ENCODE measurements at regions not wholly inside any gene's neighbourhood (a gene's known extent, or its start where the extent isn't known, plus 50 kb on each side); places are given as distances from the start of the nearest gene placed in this dataset.

DNA sequence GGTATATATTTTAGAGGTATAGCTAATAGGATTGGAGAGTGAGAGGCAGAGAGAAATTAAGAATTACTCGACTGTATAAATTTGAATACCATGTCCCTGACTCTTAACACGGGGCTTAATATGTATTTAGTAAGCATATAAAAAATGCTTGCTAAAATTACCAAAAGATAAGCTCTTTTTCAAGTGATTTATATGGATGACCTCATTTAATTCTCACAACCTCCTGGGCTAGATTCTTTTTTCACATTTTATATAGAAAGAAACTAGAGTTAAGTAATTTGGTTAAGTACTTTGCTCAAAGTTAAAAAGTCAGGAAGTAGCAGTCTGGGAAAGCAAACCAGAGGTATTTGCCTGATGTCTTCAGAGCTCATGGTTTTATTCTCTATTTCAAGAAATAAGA lies 963.5 kb upstream of the SOX9 start:
- no peak overlapping the region for H3K27ac ChIP-seq (replicated peaks)
- H3K27me3 ChIP-seq (ENCODE audit: insufficient read depth, poor library complexity, severe bottlenecking): no peaks in the 10 kb centered on the region
- TF ChIP-seq, protein P1, sequence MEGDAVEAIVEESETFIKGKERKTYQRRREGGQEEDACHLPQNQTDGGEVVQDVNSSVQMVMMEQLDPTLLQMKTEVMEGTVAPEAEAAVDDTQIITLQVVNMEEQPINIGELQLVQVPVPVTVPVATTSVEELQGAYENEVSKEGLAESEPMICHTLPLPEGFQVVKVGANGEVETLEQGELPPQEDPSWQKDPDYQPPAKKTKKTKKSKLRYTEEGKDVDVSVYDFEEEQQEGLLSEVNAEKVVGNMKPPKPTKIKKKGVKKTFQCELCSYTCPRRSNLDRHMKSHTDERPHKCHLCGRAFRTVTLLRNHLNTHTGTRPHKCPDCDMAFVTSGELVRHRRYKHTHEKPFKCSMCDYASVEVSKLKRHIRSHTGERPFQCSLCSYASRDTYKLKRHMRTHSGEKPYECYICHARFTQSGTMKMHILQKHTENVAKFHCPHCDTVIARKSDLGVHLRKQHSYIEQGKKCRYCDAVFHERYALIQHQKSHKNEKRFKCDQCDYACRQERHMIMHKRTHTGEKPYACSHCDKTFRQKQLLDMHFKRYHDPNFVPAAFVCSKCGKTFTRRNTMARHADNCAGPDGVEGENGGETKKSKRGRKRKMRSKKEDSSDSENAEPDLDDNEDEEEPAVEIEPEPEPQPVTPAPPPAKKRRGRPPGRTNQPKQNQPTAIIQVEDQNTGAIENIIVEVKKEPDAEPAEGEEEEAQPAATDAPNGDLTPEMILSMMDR (IDR thresholded peaks at IDR 0.05; ENCODE audit: insufficient read depth, low read length): no peak
- no peak for TF ChIP-seq POLR2AphosphoS5 (IDR thresholded peaks at IDR 0.05; ENCODE audit: low read depth)
- TF ChIP-seq REST (IDR thresholded peaks at IDR 0.05; ENCODE audit: insufficient replicate concordance, low read depth): no peak
- TF ChIP-seq GABPA (IDR thresholded peaks at IDR 0.05; ENCODE audit: low read depth): no peak
- TF ChIP-seq SPI1 (IDR thresholded peaks at IDR 0.05; ENCODE audit: borderline replicate concordance, low read depth): no peak
- H3K4me3 ChIP-seq (replicated peaks; ENCODE audit: insufficient read depth, low read length): no peak overlapping the region
- no peak for DNase-seq (ENCODE audit: low read depth in 1 of 2, low spot score in 1 of 2)

DNA sequence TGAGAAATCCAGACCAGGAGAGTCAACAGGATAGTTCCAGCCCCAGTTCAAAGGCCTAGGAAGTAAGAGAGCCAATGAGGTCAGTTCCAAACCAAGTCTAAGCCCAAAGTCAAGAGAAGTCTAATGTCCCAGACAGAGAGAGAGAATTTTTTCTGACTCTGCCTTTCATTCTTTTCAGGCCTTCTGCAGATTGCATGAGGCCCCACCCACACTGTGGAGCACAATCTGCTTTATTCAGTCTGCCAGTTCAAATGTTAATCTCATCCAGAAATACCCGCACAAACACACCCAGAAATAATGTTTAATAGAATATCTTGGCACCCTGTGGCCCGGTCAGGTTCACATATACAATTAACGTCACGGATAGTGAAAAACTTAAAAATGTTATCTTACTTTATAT lies 962.4 kb upstream of the SOX9 start:
- DNase-seq (ENCODE audit: low read depth in 1 of 2, low spot score in 1 of 2): no peak
- TF ChIP-seq GABPA (IDR thresholded peaks at IDR 0.05; ENCODE audit: low read depth) (no peak), SPI1 (IDR thresholded peaks at IDR 0.05; ENCODE audit: borderline replicate concordance, low read depth) (no peak), REST (IDR thresholded peaks at IDR 0.05; ENCODE audit: insufficient replicate concordance, low read depth) (no peak), POLR2AphosphoS5 (IDR thresholded peaks at IDR 0.05; ENCODE audit: low read depth) (no peak)
- TF ChIP-seq, protein P1 (IDR thresholded peaks at IDR 0.05; ENCODE audit: insufficient read depth, low read length): no peak
- no peak overlapping the region for H3K4me3 ChIP-seq (replicated peaks; ENCODE audit: insufficient read depth, low read length)
- no peak overlapping the region for H3K27ac ChIP-seq (replicated peaks)
- H3K27me3 ChIP-seq (ENCODE audit: insufficient read depth, poor library complexity, severe bottlenecking): no peaks in the 10 kb centered on the region

DNA sequence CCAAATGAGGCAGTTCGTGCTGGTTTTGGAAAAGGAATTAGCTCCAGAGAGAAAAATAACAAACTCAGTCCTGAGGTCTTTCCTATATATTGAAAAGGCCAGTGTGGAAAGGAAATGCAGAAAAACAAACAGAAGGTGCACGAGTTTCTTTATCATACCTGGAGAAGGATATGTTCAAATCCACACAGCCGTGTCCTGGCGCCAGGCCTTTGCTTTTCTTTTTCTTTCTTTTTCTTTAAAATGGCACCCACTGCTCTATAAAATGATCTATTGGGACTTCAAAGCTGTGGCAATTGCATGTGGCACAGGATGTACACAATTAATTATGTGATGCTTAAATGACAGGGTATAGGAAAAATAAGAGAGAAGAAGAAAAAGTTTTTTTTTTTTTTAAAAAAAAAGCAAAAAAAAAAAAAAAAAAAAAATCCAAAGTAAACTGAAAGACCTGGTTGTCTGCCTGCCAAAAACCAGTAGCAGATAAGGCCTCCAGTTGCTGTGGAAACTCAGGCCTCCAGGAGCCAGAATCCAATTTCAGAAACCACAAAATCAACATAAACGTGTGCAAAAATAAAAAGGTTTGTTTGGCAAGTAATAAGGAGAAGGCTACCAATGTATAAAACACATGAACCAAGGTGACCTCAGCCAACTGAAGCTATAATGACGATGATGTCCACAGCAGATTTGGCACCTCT lies 957.6 kb upstream of the SOX9 start:
- Histone ChIP-seq H3K4me3 (replicated peaks; ENCODE audit: insufficient read depth, low read length) (no peak overlapping the region), H3K27me3 (ENCODE audit: insufficient read depth, poor library complexity, severe bottlenecking) (no peaks in the 10 kb centered on the region), H3K27ac (replicated peaks) (no peak overlapping the region)
- TF ChIP-seq GABPA (IDR thresholded peaks at IDR 0.05; ENCODE audit: low read depth) (no peak), POLR2AphosphoS5 (IDR thresholded peaks at IDR 0.05; ENCODE audit: low read depth) (no peak), REST (IDR thresholded peaks at IDR 0.05; ENCODE audit: insufficient replicate concordance, low read depth) (no peak), SPI1 (IDR thresholded peaks at IDR 0.05; ENCODE audit: borderline replicate concordance, low read depth) (no peak)
- TF ChIP-seq, protein P1 (IDR thresholded peaks at IDR 0.05; ENCODE audit: insufficient read depth, low read length): no peak
- DNase-seq (ENCODE audit: low read depth in 1 of 2, low spot score in 1 of 2): no peak

Data from HL-60 (cell line).